Endothelial cell of hepatic sinusoid (primary cell): ENCODE measurements at regions not wholly inside any gene's neighbourhood (a gene's known extent, or its start where the extent isn't known, plus 50 kb on each side); places are given as distances from the start of the nearest gene placed in this dataset.

Experiments used
- in situ Hi-C: cut with HindIII; loops from 2 replicates; pipeline ENCODE4 v1.10.0; 2017; ENCODE audit warnings: low sequenced_read_pairs

- in situ Hi-C loops = no loop called here
These were observed 201.3 kb downstream of the HSD17B3 start for GRCh38 chr9:96100385-96101300.

GRCh38 chr9:96090630-96091029, 211.3 kb downstream of the HSD17B3 start:
- in situ Hi-C loops = loop anchor here (5.0 kb wide), 1 partner anchor 58 kb away; no protein-coding TSS in a partner anchor

DNA sequence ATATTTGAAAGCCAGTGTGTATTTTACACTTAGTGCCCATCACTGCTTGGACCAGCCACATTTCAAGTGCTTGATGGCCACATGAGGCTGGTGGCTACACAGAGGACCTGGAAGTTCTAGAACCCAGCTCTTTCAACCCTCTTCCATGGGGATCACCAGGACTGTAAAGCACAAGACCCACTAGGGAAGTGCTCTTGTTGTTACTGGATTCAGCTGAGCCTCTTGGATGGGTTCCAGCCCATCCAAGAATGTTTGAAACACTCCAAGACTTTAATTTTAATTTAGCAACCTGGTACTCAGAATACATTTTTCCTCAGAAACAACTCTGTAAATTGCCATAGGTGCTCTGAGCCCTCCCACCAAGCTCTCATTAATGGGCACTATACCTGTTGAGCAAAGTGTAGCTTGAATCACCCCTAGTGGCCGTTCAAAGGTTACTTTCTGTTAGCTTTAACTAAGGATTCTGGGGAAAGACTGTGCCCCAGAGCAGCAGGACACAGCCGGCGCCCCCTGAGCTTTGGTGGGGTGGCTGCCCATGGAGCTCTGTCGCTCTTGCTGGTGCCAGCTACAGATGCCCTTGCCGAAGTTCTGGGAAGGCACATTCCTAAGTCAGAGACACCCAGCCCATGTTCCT, 212.4 kb downstream of the HSD17B3 start:
- in situ Hi-C loops = loop anchor here (5.0 kb wide), 1 partner anchor 57 kb away; no protein-coding TSS in a partner anchor

DNA sequence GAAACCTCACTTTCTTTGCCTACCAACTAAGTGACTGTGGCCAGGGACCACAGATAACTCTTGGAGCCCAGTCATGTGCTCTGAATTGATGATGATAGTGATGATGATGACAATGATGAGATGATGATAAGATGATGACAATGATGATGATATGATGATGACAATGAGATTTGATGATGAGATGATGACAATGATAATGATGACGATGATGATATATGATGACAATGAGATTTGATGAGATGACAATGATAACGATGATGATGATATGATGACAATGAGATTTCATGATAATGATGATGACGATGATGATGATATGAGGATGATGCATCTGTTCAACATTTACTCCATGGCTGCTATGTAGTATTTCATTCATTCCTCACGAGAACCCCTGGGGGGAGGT, 213.0 kb downstream of the ERCC6L2 start:
- in situ Hi-C loops = no loop called here

DNA sequence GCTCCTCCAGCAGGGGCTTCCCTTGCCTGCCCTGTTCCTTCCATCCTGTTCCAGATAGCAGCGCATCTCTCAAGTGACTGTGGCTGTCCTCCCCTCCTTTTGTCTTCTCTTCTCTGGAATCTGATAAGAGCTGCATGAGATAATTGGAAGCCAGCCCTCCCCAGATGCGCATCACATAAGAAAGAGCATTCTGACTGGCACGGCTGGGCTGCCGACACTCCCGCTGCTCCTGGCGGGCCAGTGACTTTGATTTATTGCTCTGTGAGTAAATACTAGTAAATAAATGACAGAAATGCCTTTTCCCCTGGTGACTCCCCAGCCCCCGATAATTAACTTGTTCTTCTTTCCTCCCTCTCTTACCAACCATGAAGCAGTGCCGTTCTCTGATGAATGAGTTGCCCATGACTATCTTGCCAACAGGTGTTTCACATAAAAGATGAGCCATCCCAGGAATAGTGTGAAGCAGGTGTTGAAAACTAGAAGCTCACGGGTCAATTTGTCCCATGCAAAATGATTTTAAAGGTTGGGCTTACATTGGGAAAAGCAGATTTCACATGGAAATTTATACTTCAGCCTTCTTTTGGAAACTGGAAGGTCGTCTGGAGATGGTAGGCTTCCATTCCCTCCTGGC, 212.3 kb downstream of the ERCC6L2 start:
- in situ Hi-C loops = no loop called here

- in situ Hi-C loops = no loop called here
These were observed 211.6 kb downstream of the ERCC6L2 start for GRCh38 chr9:96086936-96087571.

DNA sequence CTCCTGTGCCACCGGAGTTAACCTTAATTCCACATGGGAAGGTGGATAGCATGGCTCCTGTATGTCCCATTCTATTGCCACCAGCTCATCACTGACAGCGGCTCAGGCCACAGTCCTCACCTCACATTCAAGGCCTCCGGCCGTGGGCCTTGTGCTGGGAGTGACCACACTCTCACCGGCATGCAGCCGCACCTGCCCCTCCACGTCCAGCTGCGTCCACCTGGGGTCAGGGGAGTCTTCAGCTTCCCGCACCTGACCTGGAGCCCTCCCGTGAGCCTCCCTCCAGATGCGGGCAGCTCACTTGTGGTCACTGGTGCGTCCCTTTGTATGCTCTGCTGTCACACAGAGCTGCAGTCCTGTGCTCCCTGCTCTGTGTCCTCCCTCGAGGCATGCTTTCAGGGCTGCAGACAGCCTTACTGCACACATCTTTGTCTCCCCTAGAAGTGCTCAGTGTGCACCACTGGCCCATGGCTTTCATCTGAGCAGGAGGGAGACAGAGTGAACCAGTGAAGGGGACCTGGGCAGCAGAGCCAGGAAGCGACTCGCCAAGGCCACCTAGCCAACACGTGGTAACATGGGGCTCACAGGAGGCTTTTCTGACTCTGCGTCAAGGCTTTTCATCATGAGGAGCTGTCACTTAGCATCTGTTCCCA, 210.1 kb downstream of the ERCC6L2 start:
- in situ Hi-C loops = no loop called here

- in situ Hi-C loops = no loop called here
These were observed 208.8 kb downstream of the ERCC6L2 start for GRCh38 chr9:96084331-96084734.

DNA sequence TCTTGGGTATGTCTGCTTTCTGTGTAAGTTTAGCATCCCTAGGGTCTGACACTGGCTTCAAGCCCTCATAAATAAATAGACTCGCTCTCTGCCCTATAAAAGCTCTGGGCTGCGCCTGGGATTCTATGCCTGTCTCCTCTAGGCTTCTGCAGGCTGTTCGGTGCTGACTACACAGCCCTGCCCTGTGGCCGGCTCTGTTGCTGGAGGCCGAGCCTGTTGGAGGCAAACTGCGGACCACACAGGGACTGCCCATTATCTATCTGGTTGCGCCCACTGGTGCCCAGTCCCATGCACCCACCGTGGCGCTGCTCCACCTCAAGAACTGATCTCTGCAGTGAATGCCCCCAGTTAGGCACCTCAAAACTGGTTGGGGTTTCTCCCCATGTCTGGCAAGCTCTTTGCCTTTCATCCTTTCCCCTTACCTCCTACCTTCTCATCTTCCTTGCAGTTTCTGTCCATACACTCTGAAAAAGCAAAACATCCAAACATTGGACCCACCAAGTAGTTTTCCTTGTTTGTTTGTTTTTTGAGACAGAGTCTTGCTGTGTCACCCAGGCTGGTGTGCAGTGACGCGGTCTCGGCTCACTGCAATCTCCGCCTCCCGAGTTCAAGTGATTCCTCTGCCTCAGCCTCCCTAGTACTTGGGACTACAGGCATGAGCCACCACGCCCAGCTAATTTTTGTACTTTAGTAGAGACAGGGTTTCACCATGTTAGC, 207.2 kb downstream of the ERCC6L2 start:
- in situ Hi-C loops = no loop called here

GRCh38 chr9:96080364-96080763, 204.9 kb downstream of the ERCC6L2 start:
- in situ Hi-C loops = no loop called here

- in situ Hi-C loops = no loop called here
These were observed 204.3 kb downstream of the ERCC6L2 start for GRCh38 chr9:96079779-96080178.

GRCh38 chr9:96078897-96079490, 203.5 kb downstream of the ERCC6L2 start:
- in situ Hi-C loops = no loop called here

DNA sequence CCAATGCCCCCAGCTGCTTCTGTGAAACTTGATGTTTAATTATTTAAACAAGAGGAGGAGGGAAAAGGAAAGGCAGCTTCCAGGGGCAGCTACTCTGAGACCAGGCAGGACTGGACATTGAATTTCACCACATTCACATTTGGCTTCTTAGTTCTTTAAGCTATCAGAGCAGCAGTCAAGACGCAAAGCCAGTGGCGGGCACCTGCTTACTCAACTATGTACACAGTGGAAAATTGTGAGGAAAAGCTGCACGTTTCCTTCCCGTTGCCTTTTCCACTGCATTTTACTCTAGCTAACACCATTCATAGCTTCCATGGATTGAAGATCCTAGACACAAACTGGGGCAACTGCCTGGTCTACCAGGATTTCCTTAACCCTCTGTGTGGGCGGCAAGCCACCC, 200.3 kb downstream of the ERCC6L2 start:
- in situ Hi-C loops = no loop called here

DNA sequence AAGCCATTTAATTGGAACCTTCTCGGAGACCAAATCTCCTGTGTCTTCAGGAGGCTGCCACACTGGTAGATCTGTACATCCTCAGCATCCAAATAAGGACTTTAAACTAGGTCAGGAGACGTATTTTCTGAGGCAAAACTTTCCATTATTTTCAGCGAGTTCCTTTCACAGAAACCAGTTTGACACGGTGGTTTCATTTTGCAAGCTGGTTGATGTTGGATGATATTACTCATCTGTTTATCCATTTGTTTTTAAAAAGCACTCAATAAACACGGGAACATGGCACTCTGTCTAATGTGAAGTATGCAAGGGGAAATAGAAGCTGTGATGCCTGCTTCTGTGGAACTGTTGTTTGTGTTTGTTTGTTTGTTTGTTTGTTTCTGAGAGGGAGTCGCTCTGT, 199.6 kb downstream of the ERCC6L2 start:
- in situ Hi-C loops = no loop called here

- in situ Hi-C loops = no loop called here
These were observed 198.3 kb downstream of the ERCC6L2 start for GRCh38 chr9:96073531-96074480.

- in situ Hi-C loops = no loop called here
These were observed 197.4 kb downstream of the ERCC6L2 start for GRCh38 chr9:96072930-96073329.

GRCh38 chr9:96071815-96072124, 196.3 kb downstream of the ERCC6L2 start:
- in situ Hi-C loops = no loop called here

DNA sequence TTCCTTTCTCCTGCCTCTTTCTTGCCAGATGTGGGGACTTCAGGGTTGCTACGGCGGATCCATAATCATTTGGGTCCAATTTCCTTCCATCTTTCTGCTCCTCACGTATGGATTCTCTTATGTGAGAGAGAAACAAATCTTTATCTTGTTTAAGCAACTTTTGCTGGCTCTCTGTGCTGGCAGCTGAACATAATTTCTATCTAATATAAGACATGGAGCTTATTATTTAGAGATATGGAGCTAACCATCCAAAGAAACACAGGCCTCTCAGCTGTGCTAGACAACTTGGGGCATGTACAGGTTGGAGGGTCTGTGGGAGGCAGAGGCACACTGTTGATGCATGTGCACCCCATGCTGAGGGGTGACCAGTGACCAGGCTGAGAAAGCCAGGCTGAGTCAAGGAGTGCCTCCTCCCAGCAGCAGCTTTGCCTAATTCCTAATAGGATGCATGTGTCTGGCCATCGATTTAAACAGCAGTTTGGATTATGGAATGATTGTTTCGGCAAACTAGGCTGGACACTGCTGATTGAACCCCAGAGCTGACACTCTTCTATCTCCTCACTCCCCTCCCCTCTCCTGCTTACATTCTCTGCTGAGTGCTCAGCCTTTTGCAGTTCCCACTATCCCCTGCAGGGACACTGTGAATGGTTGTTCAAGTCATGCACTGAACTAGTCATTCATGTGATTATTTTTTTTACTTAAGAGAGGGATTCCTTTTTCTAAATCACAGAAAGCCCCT, 195.8 kb downstream of the ERCC6L2 start:
- in situ Hi-C loops = no loop called here
